Suprapubic skin (tissue), 4 donors: ENCODE measurements at regions not wholly inside any gene's neighbourhood (a gene's known extent, or its start where the extent isn't known, plus 50 kb on each side); places are given as distances from the start of the nearest gene placed in this dataset.

Experiments
- POLR2A ChIP-seq, 2 donors: fragments of 450-650 bp; IDR thresholded peaks; one replicate each; pipeline ENCODE4 v1.6.1; 2017; ENCODE audit warnings: antibody characterized with exemption in 2 of 2, mild to moderate bottlenecking in 2 of 2, moderate library complexity in 2 of 2
- POLR2AphosphoS5 ChIP-seq, 3 donors: sonication (generic); formaldehyde crosslinking; IDR thresholded peaks; one replicate each; pipeline ENCODE4 v1.6.1; 2017; ENCODE audit warnings: antibody characterized with exemption in 3 of 3
- TF ChIP-seq, protein P1 (sequence below), 2 donors: fragments of 200-600 bp in 1 of 2; fragments of 450-650 bp in 1 of 2; sonication (generic) in 1 of 2; IDR thresholded peaks; one replicate each; pipeline ENCODE4 v1.5.1; 2016 to 2019; ENCODE audit warnings: antibody characterized with exemption in 2 of 2, mild to moderate bottlenecking in 1 of 2, moderate library complexity in 1 of 2

DNA sequence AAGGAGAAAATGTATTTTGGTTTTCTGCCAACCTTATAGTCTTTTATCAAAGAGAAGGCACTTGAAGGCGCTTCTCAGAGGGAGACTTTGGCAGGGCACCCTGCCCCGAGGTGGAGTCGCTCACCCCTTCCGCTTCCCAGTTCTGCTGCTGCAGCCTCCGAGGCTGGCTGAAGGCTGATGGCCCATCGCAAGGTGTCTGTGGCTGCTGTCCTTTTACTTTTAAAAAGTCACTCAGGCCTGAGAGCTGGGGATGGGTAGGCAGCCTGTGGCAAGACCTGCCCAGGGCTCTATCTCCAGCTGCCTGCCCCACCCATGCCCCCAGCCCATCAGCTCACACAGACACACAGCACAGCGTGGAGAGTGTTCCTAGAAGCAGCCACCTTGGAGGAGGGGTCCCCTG lies 206.6 kb upstream of the CST7 start:
- TF ChIP-seq POLR2A (IDR thresholded peaks at IDR 0.05) (no peak), POLR2AphosphoS5 (IDR thresholded peaks at IDR 0.05) (no peak)
- TF ChIP-seq, protein P1, sequence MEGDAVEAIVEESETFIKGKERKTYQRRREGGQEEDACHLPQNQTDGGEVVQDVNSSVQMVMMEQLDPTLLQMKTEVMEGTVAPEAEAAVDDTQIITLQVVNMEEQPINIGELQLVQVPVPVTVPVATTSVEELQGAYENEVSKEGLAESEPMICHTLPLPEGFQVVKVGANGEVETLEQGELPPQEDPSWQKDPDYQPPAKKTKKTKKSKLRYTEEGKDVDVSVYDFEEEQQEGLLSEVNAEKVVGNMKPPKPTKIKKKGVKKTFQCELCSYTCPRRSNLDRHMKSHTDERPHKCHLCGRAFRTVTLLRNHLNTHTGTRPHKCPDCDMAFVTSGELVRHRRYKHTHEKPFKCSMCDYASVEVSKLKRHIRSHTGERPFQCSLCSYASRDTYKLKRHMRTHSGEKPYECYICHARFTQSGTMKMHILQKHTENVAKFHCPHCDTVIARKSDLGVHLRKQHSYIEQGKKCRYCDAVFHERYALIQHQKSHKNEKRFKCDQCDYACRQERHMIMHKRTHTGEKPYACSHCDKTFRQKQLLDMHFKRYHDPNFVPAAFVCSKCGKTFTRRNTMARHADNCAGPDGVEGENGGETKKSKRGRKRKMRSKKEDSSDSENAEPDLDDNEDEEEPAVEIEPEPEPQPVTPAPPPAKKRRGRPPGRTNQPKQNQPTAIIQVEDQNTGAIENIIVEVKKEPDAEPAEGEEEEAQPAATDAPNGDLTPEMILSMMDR (IDR thresholded peaks at IDR 0.05), result no peak
